C1 segment of cervical spinal cord (tissue), 14 donors: ENCODE measurements at regions not wholly inside any gene's neighbourhood (a gene's known extent, or its start where the extent isn't known, plus 50 kb on each side); places are given as distances from the start of the nearest gene placed in this dataset.

Experiments used
- DNase-seq, 14 donors: peaks; one replicate each; lab custom pipeline; 2025; lab: John Stamatoyannopoulos, UW

DNA sequence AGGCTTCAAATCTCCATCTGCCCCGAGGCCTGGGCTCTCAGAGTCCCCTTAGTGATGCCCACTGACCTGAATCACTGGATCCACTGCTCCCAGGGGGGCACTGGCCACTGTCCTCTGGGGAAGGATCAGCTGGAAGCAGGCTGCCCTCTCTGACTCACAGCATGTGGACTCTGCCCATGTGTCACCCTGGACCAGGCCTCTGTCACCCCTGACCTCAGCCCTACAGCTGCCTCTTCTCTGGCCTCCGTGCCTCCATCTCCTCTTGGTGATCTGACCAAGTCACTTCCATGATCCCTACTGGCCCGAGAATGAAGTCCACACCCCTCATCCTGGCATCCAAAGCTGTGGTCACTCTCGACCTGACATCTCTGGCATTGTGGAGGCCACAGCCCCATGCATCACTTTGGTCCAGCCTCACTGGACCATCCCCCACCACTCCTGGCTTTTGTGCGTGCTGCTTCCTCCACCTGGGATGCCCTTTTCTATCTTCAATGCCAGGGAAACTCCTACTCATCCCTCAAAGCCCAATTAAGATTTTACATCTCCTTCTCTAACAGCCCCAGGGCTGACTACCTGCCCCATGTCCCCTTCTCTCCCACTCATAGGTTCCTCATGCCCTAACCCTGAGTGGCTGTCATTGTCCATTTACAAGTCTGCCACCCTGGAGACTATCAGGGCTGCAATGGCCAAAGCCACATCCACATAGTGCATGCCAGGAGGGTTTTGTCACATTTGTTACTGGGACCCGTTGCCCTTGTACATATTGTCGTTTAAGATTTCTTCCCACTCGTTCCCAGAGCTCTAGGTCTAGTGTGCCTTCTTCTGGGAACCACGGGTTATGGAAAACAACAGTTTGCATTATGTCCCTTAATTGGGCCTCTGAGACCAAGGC, 685.0 kb downstream of the MATN1 start:
- no peak for DNase-seq

DNA sequence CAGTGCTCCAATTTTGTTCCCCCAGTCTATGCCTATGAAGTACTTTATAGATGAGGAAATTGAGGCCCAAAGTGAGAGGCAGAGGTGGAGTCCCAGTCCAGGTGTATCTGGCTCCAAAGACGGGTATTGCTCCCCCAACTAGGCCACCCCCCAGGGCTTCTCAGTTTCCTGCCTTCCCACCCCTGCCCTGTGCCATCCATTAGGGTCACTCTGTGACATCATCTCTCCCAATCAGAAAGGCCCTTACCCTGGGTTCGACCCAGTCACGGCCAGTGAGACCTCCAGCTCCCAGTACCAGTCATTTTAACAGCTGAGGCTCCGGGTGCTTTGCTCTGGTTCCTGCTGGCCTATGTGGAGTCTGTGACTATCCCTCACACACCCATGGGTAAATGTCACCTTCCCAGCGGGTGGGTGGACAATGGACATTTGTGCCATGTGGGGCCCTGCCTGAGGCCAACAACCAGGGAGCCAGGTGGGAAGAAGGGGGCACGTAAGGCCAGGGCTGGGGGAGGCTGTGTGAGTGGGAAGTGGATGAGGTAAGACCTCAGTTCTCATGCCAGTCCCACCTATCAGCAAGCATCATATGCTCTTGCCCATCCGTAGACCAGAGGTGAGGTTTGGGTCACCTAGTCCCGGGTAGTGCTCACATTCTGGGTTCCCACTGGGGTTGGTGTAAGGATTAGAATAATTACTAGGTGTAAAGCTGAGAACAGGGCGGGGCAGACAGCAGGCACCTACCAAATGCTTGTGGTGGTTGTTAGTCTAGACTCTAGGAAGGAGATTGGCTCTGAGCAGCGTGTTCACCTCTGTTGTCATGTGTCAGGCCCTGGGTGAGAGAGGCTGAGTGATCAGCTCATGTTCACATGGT, 685.9 kb downstream of the MATN1 start:
- no peak for DNase-seq

GRCh38 chr1:30036666-30037065, 686.7 kb downstream of the MATN1 start:
- no peak for DNase-seq

GRCh38 chr1:30036229-30036547, 687.2 kb downstream of the MATN1 start:
- no peak for DNase-seq

DNA sequence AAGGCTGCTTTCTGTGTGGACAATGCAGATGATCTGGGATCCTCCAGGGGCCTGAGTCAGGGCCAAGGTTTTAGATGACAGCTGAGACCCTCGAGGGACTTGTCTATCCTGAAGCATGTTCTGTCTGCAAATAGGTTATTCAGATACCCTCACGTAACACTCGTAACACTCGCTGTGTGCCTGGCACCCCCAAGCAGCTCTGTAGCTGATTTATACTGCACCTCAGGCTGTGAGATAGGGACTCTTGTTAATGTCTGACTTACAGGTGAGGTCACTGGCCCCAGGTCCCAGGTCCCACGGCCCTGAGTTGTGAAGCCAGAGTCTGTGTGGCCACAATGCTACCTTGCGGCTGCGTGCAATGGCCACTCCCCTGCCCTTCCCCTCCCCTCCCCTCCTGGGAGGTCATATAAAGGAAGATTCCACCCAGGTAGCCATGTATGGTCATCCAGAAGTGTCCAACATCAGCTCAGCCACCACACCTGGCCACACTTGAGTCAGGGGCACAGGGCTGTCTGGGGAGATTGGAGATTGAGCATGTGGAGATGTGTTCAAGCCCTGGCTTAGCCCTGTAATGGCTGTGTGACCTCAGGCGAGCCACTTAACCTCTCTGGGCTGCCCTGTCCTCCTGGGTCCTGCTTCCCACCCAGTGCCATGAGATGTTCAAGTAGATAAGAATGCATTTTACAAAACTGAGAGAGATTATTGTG, 687.7 kb downstream of the MATN1 start:
- DNase-seq, result no peak

DNA sequence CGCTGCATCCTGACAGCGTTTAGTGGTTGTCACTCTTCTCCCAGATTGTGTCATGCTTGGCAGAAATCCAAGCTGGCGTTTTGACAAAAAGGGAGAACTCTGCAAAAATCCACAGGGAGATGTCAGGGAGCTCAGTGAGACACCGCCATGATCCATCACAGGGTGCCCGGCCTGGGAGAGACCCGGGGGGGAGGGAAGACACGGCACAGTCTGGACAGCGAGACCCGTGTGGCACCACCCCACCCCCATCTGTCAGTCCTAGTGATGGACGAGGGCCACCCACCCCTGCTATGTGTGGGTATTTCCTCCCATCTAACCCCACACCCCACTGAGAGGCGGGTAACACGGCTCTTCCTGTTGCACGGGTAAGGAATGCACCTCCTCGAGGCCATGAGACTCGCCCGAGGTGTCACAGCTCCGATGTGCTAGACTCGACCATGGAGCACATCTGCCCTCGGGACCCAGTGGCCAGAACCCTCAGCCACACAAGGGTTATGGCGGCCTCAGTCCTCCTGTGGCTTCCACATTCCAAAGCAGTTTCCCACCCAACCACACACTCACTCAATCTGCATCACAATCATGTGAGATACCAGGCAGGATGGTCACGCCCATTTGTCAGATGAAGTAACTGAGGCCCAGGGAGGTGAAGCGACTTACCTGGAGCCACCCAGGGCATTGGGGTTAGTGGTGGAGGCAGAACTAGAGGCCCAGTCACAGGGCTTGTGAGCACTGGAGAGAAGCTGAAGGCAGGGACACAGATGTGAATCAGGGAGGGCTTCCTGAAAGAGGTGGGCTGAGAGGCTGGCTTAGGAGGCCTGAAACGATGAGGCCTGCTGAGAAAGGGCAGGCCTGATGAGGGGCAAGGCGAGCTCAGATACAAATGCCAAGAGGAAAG, 688.5 kb downstream of the MATN1 start:
- DNase-seq, result peak in 2 of 14 donors; percentile 7 to 23

DNA sequence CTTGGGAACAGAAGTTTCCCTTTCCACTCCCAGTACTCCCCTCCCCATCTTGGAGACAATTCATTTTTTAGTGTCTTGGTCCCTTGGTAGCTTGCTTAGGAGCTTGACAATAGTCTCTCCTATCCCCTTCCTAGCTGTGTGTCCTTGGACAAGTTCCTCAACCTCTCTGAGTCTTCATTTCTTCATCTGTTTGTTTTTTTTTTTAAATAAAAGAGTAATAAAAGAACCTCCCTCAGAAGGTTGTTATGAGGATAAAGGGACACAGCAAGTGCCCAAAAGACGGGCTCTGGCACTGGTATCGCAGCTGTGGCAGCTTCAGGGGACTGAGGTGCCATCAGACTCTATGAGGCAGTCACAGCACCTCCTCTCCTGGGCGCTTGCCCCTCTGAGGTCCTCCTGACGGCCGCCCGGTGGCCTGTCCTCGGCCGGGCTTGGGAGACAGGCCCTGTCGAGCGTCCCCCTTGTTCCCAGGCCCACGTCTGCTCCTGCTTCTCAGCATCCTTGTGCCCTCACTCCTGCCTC, 689.2 kb downstream of the MATN1 start:
- no peak for DNase-seq

GRCh38 chr1:30033256-30034104, 689.9 kb downstream of the MATN1 start:
- no peak for DNase-seq

DNA sequence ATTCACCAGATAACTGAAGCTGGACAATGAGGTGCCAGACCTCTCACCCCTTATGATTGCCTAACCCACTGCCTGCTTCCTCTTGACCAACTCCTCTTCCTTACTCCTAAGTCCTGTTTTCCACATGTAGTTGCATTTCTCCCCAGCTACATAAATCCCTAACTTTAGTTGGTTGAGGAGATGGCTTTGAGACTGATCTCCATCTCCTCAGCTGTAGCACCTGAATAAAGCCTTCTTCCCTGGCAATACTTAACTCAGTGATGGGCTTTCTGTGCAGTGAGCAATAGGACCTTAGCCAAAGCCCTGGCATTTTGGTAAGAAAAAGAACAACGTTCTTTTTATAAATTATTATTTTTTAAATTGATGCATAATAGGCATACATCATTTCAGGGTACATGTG, 691.1 kb downstream of the MATN1 start:
- DNase-seq, result no peak

GRCh38 chr1:30029677-30030076, 693.7 kb downstream of the MATN1 start:
- DNase-seq, result no peak

DNA sequence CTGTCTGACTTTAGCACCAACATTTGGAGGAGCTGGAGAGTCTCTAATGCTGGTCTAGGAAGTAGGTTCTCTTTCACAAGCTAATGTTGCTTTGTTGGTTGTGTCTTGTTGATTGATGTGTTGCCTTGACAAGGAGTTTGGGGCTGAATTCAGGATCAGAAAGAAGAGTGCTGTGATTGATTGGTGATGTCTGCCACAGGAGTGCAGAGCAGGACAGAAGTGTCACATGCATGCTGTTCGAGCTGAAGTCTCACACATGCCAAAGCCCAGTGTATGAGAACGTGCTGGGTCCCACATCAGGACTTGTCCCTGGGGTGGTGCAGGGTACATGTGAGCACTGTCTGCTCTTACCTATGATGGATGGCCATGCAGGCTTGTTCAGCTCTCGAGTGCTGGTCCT, 694.4 kb downstream of the MATN1 start:
- no peak for DNase-seq

DNA sequence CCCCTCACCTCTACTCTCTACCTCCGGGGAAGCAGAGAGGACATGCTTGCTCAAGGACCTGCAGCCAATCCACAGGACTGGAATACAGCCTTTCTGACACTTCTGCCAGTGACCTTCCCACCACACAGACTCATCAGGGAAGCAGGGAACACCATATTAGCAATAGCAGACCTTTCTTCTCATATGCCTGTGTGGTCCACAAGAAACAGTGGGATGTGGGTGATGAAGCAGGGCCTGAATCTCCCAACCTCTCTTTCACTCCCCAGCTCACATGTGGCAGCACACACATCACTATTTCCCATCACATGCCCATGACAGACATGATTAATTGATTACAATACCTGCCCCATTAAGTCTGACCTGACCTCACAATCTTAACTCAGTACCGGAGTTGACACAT, 695.1 kb downstream of the MATN1 start:
- DNase-seq, result no peak

- DNase-seq, result no peak
Measured at GRCh38 chr1:30027247-30027646, 696.1 kb downstream of the MATN1 start.

DNA sequence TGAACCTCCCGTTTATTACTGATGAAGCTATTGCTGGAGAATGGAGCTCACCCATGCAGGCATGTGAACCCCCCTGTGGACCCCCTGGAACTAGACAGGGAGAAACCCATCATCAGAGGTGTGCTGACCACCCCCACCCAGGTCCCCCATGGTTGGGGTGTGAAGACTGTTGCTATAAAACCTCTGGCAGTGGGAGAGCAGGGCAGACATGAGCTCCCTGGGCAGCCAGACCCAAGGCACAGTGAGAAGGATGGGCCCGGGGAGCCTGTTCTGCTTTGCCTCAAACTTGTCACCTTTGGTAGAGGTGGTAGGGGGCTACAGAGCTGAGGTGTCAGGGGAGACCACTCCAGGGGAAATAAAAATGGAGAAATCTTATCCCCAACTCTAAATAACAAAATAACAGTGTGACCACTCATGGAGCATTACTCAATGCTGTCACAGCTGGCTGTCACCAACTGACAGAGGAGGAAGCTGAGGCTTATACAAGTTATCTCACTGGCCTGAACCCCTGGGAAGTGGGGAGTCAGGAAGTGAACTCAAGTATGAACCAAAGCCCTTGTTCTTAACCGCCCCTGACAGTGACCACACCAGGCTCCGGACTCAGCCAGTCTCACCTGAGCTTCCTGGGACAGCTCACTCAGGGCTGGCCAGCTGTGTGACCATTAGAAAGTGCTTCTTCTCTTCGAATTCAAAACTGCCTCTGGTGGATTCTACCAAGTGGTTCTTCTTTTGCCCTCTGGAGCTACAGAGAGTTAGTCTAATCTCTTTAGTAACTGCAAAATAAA, 698.8 kb downstream of the MATN1 start:
- no peak for DNase-seq

DNA sequence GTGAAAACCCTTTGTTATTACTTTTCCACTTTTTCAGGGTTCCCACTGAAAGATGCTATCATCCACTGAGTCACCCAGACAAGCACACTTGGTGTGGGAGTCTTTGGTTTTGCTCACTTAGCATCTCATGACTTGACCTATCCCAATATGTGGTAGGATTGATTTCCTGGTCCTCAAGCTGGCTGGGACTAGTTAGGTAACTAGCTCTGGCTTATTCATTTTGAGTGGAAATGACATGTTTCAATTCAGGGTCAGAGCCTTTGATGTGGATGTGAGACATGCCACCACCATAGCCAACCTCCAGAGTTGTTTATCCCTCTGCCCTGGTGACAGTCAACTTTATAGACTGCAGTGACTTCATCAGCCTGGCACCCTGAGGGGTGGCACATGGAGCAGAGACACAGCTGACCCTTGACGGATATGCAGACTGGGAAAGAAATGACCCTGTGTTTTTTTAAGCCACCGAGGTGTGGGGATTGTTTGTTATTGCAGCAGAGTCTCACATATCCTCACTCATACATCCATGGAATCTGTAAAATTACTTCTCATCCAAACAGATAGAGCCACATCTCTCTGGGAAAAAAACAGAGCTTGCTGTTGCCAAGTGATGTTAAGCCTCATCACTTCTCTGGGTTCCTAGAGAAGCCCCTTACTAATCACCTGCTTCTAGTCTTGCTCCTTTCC, 699.9 kb downstream of the MATN1 start:
- no peak for DNase-seq

DNA sequence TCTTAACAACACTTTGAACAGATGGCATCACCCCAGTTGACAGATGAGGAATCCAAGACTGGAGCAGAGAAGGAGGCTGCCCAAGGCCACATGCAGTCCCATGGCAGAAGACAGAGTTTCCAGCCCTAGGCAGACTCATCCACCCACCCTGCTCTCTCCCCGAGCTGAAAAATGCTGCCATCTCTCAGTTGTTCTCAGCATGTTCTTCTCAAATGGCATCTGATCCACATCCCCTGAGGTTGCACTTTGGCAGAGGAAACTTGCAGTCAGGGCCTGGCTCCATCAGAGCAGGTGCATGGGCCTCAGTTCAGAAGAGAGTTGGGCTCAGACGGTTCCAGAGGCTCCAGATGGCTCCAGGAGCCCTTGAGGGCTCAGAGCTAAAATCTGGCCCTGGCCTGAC, 709.4 kb downstream of the MATN1 start:
- DNase-seq, result no peak

- DNase-seq, result no peak
Measured at GRCh38 chr1:30012455-30013440, 710.6 kb downstream of the MATN1 start.
